ENCODE measurements at regions not wholly inside any gene's neighbourhood (a gene's known extent, or its start where the extent isn't known, plus 50 kb on each side); places are given as distances from the start of the nearest gene placed in this dataset.

DNA sequence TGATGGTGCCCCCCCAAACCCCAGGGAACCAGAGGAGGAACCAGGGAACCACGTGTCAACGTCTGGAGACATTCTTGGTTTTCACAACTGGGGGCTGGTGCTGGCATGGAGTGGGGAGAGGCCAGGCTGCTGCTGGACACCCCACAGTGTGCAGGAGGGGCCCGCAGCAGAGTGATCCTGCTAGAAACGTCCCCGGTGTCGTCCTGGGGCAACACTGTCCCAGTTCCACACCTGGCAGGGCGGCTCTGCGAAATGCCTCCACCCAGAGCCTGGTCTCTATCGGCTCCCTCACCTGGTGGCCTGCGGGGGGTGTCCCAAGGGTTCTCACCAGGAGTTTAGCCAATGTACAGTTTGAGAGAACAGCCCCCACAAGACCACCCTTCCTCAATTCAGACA is 226.3 kb downstream of the CTTN start (continued):
- TF ChIP-seq, protein P1, sequence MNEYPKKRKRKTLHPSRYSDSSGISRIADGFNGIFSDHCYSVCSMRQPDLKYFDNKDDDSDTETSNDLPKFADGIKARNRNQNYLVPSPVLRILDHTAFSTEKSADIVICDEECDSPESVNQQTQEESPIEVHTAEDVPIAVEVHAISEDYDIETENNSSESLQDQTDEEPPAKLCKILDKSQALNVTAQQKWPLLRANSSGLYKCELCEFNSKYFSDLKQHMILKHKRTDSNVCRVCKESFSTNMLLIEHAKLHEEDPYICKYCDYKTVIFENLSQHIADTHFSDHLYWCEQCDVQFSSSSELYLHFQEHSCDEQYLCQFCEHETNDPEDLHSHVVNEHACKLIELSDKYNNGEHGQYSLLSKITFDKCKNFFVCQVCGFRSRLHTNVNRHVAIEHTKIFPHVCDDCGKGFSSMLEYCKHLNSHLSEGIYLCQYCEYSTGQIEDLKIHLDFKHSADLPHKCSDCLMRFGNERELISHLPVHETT (CRISPR knock-in tag; conservative IDR thresholded peaks at IDR 0.05 in 1 of 2, IDR thresholded peaks at IDR 0.05 in 1 of 2) = no peak
- TF ChIP-seq TAF1 (IDR thresholded peaks at IDR 0.05; ENCODE audit: control insufficient read depth, extremely low read depth, insufficient read depth, low read length, severe bottlenecking) = no peak
- TF ChIP-seq, protein P2, sequence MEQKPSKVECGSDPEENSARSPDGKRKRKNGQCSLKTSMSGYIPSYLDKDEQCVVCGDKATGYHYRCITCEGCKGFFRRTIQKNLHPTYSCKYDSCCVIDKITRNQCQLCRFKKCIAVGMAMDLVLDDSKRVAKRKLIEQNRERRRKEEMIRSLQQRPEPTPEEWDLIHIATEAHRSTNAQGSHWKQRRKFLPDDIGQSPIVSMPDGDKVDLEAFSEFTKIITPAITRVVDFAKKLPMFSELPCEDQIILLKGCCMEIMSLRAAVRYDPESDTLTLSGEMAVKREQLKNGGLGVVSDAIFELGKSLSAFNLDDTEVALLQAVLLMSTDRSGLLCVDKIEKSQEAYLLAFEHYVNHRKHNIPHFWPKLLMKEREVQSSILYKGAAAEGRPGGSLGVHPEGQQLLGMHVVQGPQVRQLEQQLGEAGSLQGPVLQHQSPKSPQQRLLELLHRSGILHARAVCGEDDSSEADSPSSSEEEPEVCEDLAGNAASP (IDR thresholded peaks at IDR 0.05) = no peak
- no peak for TF ChIP-seq GATAD2A (IDR thresholded peaks at IDR 0.05)
- no peak for TF ChIP-seq ZNF224 (CRISPR knock-in tag; IDR thresholded peaks at IDR 0.05)
- no peak for TF ChIP-seq BRCA1 (IDR thresholded peaks at IDR 0.05)
- TF ChIP-seq BRCA1 (CRISPR knock-in tag; IDR thresholded peaks at IDR 0.05) = no peak
- TF ChIP-seq SRSF1 (IDR thresholded peaks at IDR 0.05; ENCODE audit: low read depth, low read length) = no peak

DNA sequence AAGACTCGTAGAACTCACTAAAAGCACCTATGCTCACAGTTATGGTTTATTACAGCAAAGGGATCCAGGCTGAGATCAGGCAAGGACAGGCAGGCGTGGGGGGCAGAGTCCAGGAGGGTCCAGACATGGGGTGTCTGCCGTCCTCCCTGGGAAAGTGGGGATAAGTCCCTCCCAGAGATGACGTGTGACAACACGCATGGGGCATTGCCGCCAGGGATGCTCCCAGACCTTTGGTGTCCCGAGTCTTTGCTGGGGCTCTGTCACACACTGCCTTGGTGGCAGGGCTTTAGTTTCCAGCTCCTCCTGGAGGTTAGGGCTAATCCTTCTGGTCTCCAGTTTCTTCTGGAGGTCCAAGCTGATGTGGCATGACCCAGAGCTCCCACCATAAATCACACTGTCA is 226.7 kb downstream of the CTTN start:
- Histone ChIP-seq H3K27ac (ENCODE audit: extremely low read depth, low read depth, low read length) (no peak overlapping the region), H3K9me3 (replicated peaks; ENCODE audit: control insufficient read depth, insufficient read depth, low read depth, low read length) (no peaks in the 10 kb centered on the region), H2AFZ (ENCODE audit: low read depth, low read length) (no peak overlapping the region), H4K20me1 (replicated peaks; ENCODE audit: control insufficient read depth, insufficient read depth, low read length) (peaks cover 6% of the 10 kb centered on the region; the same call in 1 of the 2 replicates), H3K79me2 (ENCODE audit: control insufficient read depth, insufficient read depth, low read length) (no peaks in the 10 kb centered on the region), H3K27me3 (ENCODE audit: control insufficient read depth in 2 of 2, insufficient read depth in 2 of 2, low read length in 2 of 2) (peaks cover 13 to 52% of the 10 kb centered on the region in 2 experiments; a peak in 4 of 5 replicates), H3K9ac (ENCODE audit: insufficient read depth in 1 of 2, low read depth in 2 of 2, low read length in 2 of 2) (no peak overlapping the region), H3K4me3 (no peak overlapping the region), H3K4me1 (replicated peaks in 1 of 2; ENCODE audit: control insufficient read depth in 2 of 2, insufficient read depth in 2 of 2, low read length in 2 of 2) (peaks cover 0 to 10% of the 10 kb centered on the region in 2 experiments; a peak in 2 of 5 replicates), H3K9me1 (ENCODE audit: control insufficient read depth, insufficient read depth, low read length) (no peaks in the 10 kb centered on the region), H3K4me2 (ENCODE audit: insufficient read depth, low read length) (no peak overlapping the region), H3K36me3 (ENCODE audit: control insufficient read depth, insufficient read depth, low read length) (no peaks in the 10 kb centered on the region)
- no peak for FAIRE-seq
- in situ Hi-C loops (cut with MboI) = no loop called here
- CTCF ChIA-PET (ENCODE audit: low intra/inter-chr PET ratio) = no interaction called here
- ATAC-seq = no peak
- BruUV-seq (replicated peaks) = no TSS peak
- WGBS (ENCODE audit: insufficient coverage, low coverage, missing lambda C conversion rate) = 1% methylated on average over 7 of the region's 7 CpGs
- TF ChIP-seq, protein P3, sequence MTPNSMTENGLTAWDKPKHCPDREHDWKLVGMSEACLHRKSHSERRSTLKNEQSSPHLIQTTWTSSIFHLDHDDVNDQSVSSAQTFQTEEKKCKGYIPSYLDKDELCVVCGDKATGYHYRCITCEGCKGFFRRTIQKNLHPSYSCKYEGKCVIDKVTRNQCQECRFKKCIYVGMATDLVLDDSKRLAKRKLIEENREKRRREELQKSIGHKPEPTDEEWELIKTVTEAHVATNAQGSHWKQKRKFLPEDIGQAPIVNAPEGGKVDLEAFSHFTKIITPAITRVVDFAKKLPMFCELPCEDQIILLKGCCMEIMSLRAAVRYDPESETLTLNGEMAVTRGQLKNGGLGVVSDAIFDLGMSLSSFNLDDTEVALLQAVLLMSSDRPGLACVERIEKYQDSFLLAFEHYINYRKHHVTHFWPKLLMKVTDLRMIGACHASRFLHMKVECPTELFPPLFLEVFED (CRISPR knock-in tag; conservative IDR thresholded peaks at IDR 0.05) = no peak
- DNase-seq (ENCODE audit: extremely low read depth in 1 of 4, low spot score in 3 of 4) = no peak
- intact Hi-C loops (cut with micrococcal nuclease) = no loop called here
- POLR2A ChIA-PET = interaction anchor here (0.8 kb wide), 1 partner anchor 27 kb away, joined by 3 read pairs; no protein-coding TSS in a partner anchor

Measured in K562 (cell line).